ENCODE measurements at regions not wholly inside any gene's neighbourhood (a gene's known extent, or its start where the extent isn't known, plus 50 kb on each side); places are given as distances from the start of the nearest gene placed in this dataset.
"Not testable (repeated sequence)": the region's sequence is repeated elsewhere in the genome, so short reads cannot be mapped to it uniquely, and the experiment has no call there.

GRCh38 chr9:86629530-86629929 is 275.3 kb upstream of the TUT7 start:
- TF ChIP-seq CTCF (IDR thresholded peaks at IDR 0.05; ENCODE audit: insufficient read depth, low read depth, low read length), result no peak
- no peak overlapping the region for H3K4me3 ChIP-seq (ENCODE audit: low read depth, low read length)
- DNase-seq (ENCODE audit: low read depth), result no peak

- H3K4me3 ChIP-seq (ENCODE audit: low read depth, low read length), result no peak overlapping the region
- TF ChIP-seq CTCF (IDR thresholded peaks at IDR 0.05; ENCODE audit: insufficient read depth, low read depth, low read length), result no peak
- no peak for DNase-seq (ENCODE audit: low read depth)
Measured at GRCh38 chr9:86626802-86627201, 272.6 kb upstream of the TUT7 start.

- TF ChIP-seq CTCF (IDR thresholded peaks at IDR 0.05; ENCODE audit: insufficient read depth, low read depth, low read length), result no peak
- no peak for DNase-seq (ENCODE audit: low read depth)
- H3K4me3 ChIP-seq (ENCODE audit: low read depth, low read length), result no peak overlapping the region
Measured at GRCh38 chr9:86624630-86625029, 270.4 kb upstream of the TUT7 start.

GRCh38 chr9:86614871-86615849 is 260.9 kb upstream of the TUT7 start:
- DNase-seq (ENCODE audit: low read depth), result peak; percentile 37
- no peak overlapping the region for H3K4me3 ChIP-seq (ENCODE audit: low read depth, low read length)
- peak; percentile 48 for TF ChIP-seq CTCF (IDR thresholded peaks at IDR 0.05; ENCODE audit: insufficient read depth, low read depth, low read length)

- no peak overlapping the region for H3K4me3 ChIP-seq (ENCODE audit: low read depth, low read length)
- no peak for TF ChIP-seq CTCF (IDR thresholded peaks at IDR 0.05; ENCODE audit: insufficient read depth, low read depth, low read length)
- no peak for DNase-seq (ENCODE audit: low read depth)
Measured at GRCh38 chr9:86613943-86614342, 259.7 kb upstream of the TUT7 start.

GRCh38 chr9:86611534-86611933 is 257.3 kb upstream of the TUT7 start:
- not testable (repeated sequence) for DNase-seq (ENCODE audit: low read depth); H3K4me3 ChIP-seq (ENCODE audit: low read depth, low read length)

GRCh38 chr9:86605303-86605702 is 251.1 kb upstream of the TUT7 start:
- H3K4me3 ChIP-seq (ENCODE audit: low read depth, low read length), result no peak overlapping the region
- no peak for DNase-seq (ENCODE audit: low read depth)

More at GRCh38 chr9:86605303-86605702, 251.1 kb upstream of the TUT7 start:
- no peak for TF ChIP-seq CTCF (IDR thresholded peaks at IDR 0.05; ENCODE audit: insufficient read depth, low read depth, low read length)

All from fibroblast of villous mesenchyme (primary cell).